GM20000 (cell line): ENCODE measurements at regions not wholly inside any gene's neighbourhood (a gene's known extent, or its start where the extent isn't known, plus 50 kb on each side); places are given as distances from the start of the nearest gene placed in this dataset.

ENCODE experiments used
- DNase-seq: peaks from one replicate; pipeline ENCODE4 v3.0.0; 2012; ENCODE audit warnings: low spot score
- CTCF ChIP-seq: IDR thresholded peaks from 2 replicates; pipeline ENCODE4 v1.5.1; 2012; ENCODE audit warnings: mild to moderate bottlenecking, control low read depth; ENCODE audit errors: extremely low read depth, missing control alignments

- DNase-seq, result no peak
Observed at GRCh38 chr1:38715415-38715814, 144.2 kb downstream of the RRAGC start.

GRCh38 chr1:38712046-38712445, 147.5 kb downstream of the RRAGC start:
- no peak for TF ChIP-seq CTCF
- no peak for DNase-seq

More at GRCh38 chr1:38715415-38715814, 144.2 kb downstream of the RRAGC start:
- no peak for TF ChIP-seq CTCF

DNA sequence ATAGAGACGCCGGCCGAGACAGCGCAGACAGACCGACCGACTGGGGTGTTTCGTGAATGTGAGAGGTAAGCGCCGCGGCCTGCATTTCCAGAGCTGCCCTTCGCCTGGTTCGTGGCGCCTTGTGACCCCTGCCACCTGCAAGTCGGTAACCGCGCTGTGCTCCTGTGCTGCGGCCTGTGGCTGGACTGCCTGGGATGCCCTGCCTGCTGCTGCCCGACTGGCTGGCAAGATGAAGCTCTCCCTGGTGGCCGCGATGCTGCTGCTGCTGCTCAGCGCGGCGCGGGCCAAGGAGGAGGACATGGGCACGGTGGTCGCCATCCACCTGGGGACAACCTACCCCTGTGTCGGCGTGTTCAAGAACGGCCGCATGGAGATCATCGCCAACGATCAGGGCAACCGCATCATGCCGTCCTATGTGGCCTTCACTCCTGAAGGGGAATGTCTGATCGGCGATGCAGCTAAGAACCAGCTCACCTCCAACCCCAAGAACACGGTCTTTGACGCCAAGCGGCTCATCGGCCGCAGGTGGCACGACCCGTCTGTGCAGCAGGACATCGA, 150.8 kb downstream of the RRAGC start:
- no peak for DNase-seq
- TF ChIP-seq CTCF, result no peak

- TF ChIP-seq CTCF, result no peak
- no peak for DNase-seq
Observed at GRCh38 chr1:38701088-38701487, 158.5 kb downstream of the RRAGC start.

DNA sequence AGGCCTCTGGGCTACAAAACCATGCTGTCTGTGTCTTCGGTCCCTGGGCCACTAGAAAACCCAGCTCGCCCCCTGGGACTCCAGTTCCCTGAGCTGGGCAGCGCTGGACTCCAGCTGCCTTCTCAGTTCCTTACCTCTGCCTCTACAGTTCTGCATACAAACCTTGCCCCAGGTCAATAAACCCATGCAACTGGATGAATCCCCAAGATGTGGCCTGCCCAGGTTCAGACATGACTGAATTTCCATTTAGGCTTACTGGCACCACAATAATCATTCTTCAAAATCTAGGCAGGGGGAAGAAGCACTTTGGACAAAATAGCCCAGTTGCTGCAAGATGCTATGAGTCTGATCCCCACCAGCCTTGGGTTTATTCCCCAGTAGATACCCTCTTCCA, 159.5 kb downstream of the RRAGC start:
- DNase-seq, result no peak
- TF ChIP-seq CTCF, result no peak

- DNase-seq, result no peak
- TF ChIP-seq CTCF, result no peak
Observed at GRCh38 chr1:38699330-38700076, 160.1 kb downstream of the RRAGC start.

DNA sequence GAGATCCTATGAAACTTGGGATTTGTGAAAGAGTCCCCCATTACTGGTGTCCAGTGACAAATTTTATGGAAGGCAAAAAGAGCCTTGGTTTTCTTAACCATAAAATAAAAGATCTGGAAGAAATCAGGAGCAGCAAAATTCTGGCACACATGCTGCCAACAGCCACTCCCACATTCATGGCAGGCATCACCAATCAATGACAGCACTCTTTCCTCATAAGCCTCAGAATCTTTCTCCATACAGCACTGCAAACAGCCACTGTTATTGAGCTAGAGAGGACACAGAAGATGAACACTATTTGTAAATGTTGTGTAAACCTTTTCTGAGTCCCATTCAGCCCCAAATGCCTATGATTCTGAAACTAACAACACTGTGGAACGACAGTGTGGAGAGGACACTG, 162.2 kb downstream of the RRAGC start:
- no peak for DNase-seq
- TF ChIP-seq CTCF, result no peak
